A673 (cell line): ENCODE measurements at regions not wholly inside any gene's neighbourhood (a gene's known extent, or its start where the extent isn't known, plus 50 kb on each side); places are given as distances from the start of the nearest gene placed in this dataset.
"Not testable (repeated sequence)": the region's sequence is repeated elsewhere in the genome, so short reads cannot be mapped to it uniquely, and the experiment has no call there.

Experiments used
- BruUV-seq: library from RNA; stranded (reverse); fragments of 400-500 nt; replicated peaks from 2 replicates; lab custom pipeline; 2021; lab: Mats Ljungman, UMichigan
- CTCF ChIA-PET: fragments of 300-600 bp; sonication (Branson Sonifier 250); formaldehyde crosslinking; loops from one replicate; lab custom pipeline; 2022; ENCODE audit warnings: antibody characterized with exemption; lab: Charles Lee
- POLR2A ChIA-PET: fragments of 300-600 bp; sonication (Branson Sonifier 250); formaldehyde crosslinking; loops from one replicate; lab custom pipeline; 2022; ENCODE audit warnings: antibody characterized with exemption; ENCODE audit not compliant: low non-redundant PET; lab: Charles Lee
- DNase-seq: peaks from one replicate; pipeline ENCODE4 v3.0.0-alpha.2; 2015; ENCODE audit warnings: low spot score
- H3K27ac ChIP-seq: fragments of 200-600 bp; sonication (generic); 2 replicates; pipeline ENCODE4 v1.5.1; 2016; ENCODE audit warnings: mixed run types, low read depth, mild to moderate bottlenecking, mixed read lengths, antibody characterized with exemption, low read length; ENCODE audit not compliant: poor library complexity, severe bottlenecking
- H3K27me3 ChIP-seq: fragments of 200-600 bp; sonication (generic); replicated peaks from 2 replicates; pipeline ENCODE4 v1.6.1; 2017; ENCODE audit warnings: mixed run types, low read depth, mild to moderate bottlenecking, mixed read lengths, antibody characterized with exemption, low read length; ENCODE audit not compliant: insufficient read depth, poor library complexity
- H3K36me3 ChIP-seq: fragments of 200-600 bp; sonication (generic); 2 replicates; pipeline ENCODE4 v1.6.1; 2016; ENCODE audit warnings: mixed run types, mild to moderate bottlenecking, mixed read lengths, antibody characterized with exemption, low read length; ENCODE audit not compliant: insufficient read depth, poor library complexity, severe bottlenecking
- H3K4me1 ChIP-seq: fragments of 200-600 bp; sonication (generic); 2 replicates; pipeline ENCODE4 v1.6.1; 2017; ENCODE audit warnings: mixed run types, mild to moderate bottlenecking, mixed read lengths, antibody characterized with exemption, low read length; ENCODE audit not compliant: insufficient read depth, poor library complexity, severe bottlenecking
- H3K4me3 ChIP-seq: fragments of 200-600 bp; sonication (generic); 2 replicates; pipeline ENCODE4 v1.5.1; 2016; ENCODE audit warnings: low read depth, mixed run types, mild to moderate bottlenecking, mixed read lengths, low read length; ENCODE audit not compliant: poor library complexity, severe bottlenecking
- H3K9me3 ChIP-seq: fragments of 200-600 bp; sonication (generic); 2 replicates; pipeline ENCODE4 v1.6.1; 2016; ENCODE audit warnings: mixed run types, low read depth, mild to moderate bottlenecking, mixed read lengths, antibody characterized with exemption, low read length; ENCODE audit not compliant: poor library complexity, severe bottlenecking
- intact Hi-C: fragments of 100-400 bp; cut with micrococcal nuclease; formaldehyde crosslinking; loops from one replicate; pipeline ENCODE4 v1.10.0; 2022; ENCODE audit not compliant: unreplicated experiment

DNA sequence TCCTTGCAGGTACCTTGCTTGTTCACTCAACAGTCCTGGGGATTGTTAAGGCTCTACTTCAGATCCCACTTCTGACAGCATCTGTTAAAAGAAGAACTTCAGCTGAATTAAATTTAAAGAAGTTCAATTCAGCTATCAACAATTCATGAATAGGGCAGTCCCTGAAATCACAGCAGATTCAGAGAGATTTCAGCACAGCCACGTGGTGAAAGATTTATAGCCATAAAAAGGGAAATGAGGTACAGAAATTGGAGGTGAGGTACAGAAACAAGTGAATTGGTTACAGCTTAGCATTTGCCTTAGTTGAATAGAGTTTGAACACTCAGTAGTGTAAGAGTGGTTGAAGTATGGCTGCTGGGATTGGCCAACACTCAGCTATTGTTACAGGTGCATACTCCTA is 1653.3 kb upstream of the DEFB115 start:
- H3K27ac ChIP-seq, intact Hi-C loops, H3K27me3 ChIP-seq, BruUV-seq, H3K4me3 ChIP-seq, H3K4me1 ChIP-seq, CTCF ChIA-PET, H3K36me3 ChIP-seq, POLR2A ChIA-PET, H3K9me3 ChIP-seq, DNase-seq: not testable (repeated sequence)

DNA sequence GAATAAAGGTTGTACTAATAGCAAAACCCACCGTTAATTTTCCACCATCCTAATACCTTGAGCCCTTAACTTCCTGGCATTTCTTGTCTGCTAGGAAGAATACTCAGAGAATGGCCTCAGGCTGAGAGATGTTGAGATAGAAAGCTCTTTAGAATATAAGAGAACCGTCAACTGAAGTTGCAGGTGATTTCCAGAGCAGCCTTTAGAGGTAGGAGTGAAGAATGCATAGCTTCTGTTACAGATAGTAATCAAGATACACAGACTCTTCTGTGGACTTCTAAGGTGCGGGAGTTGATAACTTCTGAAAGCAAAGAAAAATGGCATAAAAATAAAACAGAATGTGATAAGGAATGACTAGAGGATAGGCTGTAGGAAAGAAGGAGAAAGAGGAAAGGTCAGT is 1651.3 kb upstream of the DEFB115 start:
- intact Hi-C loops, H3K4me3 ChIP-seq, H3K4me1 ChIP-seq, POLR2A ChIA-PET, CTCF ChIA-PET, H3K27me3 ChIP-seq, H3K27ac ChIP-seq, H3K36me3 ChIP-seq, DNase-seq, H3K9me3 ChIP-seq, BruUV-seq: not testable (repeated sequence)

- BruUV-seq, H3K4me1 ChIP-seq, H3K27me3 ChIP-seq, H3K27ac ChIP-seq, H3K4me3 ChIP-seq, POLR2A ChIA-PET, H3K36me3 ChIP-seq, CTCF ChIA-PET, DNase-seq, intact Hi-C loops, H3K9me3 ChIP-seq: not testable (repeated sequence)
These were observed 1628.1 kb upstream of the DEFB115 start for GRCh38 chr20:29629395-29629794.
